SJSA1 (cell line): ENCODE measurements at regions not wholly inside any gene's neighbourhood (a gene's known extent, or its start where the extent isn't known, plus 50 kb on each side); places are given as distances from the start of the nearest gene placed in this dataset.
"Not testable (repeated sequence)": the region's sequence is repeated elsewhere in the genome, so short reads cannot be mapped to it uniquely, and the experiment has no call there.

Experiments
- DNase-seq, 2 experiments: peaks; one replicate each; pipeline ENCODE4 v3.0.0-alpha.2; 2015 to 2020; ENCODE audit warnings: low spot score in 2 of 2, low read depth in 1 of 2
- H3K27ac ChIP-seq: fragments of 250-450 bp; sonication (Bioruptor Pico); 2 replicates; pipeline ENCODE4 v1.5.1; 2020; ENCODE audit warnings: mild to moderate bottlenecking, moderate library complexity
- H3K27me3 ChIP-seq: fragments of 250-450 bp; sonication (Bioruptor Pico); replicated peaks from 2 replicates; pipeline ENCODE4 v1.5.1; 2020; ENCODE audit warnings: mild to moderate bottlenecking, moderate library complexity
- H3K36me3 ChIP-seq: fragments of 250-450 bp; sonication (Bioruptor Pico); 2 replicates; pipeline ENCODE4 v1.5.1; 2020; ENCODE audit warnings: mild to moderate bottlenecking
- H3K4me1 ChIP-seq: fragments of 250-450 bp; sonication (Bioruptor Pico); replicated peaks from 2 replicates; pipeline ENCODE4 v1.6.1; 2021; ENCODE audit warnings: mild to moderate bottlenecking
- H3K4me3 ChIP-seq: fragments of 250-450 bp; sonication (Bioruptor Pico); 2 replicates; pipeline ENCODE4 v1.5.1; 2020; ENCODE audit warnings: mild to moderate bottlenecking
- H3K9me3 ChIP-seq: fragments of 250-450 bp; sonication (Bioruptor Pico); replicated peaks from 2 replicates; pipeline ENCODE4 v1.5.1; 2020; ENCODE audit warnings: mild to moderate bottlenecking

DNA sequence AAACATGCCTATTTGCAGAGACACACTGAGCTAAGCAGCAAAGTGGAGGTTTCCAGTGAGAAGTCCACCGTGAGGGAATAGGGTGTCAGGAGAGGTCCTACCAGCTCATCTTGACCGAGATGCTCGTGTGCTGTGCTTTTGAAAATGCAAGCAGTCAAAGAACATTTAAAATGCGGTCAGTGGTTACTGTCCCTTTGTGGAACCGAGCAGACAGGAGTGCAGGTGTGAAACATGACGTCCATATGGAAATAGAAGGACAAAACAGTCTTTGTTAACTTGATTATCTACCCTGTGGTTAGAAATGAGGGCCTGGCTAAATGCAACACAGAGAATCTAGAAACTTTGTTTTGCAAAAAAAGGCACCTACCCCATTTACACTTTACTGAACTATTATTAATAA is 473.3 kb downstream of the SPATA31A6 start:
- not testable (repeated sequence) for H3K36me3 ChIP-seq, H3K4me1 ChIP-seq, H3K4me3 ChIP-seq, DNase-seq, H3K27ac ChIP-seq, H3K9me3 ChIP-seq, H3K27me3 ChIP-seq

DNA sequence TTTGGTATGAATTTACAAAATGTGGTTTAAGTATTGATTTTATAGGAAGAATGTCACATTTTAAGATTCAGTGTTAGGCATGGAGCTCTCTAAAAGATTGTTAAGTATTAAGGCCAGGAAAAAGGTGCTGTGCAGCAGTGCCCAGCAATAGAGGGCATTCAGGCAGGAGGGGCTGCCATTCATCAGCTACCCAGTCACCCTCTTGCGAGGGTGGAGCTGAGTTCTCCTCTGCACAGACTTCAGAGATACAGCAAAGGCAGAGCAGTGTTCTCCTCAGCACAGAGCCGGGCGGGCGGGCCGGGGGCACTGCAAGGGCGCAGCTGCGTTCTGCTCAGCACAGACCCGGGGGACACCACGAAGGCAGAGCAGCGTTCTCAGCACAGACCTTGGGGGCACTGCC is 474.0 kb downstream of the SPATA31A6 start:
- not testable (repeated sequence) for DNase-seq, H3K4me1 ChIP-seq, H3K36me3 ChIP-seq, H3K27me3 ChIP-seq, H3K27ac ChIP-seq, H3K4me3 ChIP-seq, H3K9me3 ChIP-seq

DNA sequence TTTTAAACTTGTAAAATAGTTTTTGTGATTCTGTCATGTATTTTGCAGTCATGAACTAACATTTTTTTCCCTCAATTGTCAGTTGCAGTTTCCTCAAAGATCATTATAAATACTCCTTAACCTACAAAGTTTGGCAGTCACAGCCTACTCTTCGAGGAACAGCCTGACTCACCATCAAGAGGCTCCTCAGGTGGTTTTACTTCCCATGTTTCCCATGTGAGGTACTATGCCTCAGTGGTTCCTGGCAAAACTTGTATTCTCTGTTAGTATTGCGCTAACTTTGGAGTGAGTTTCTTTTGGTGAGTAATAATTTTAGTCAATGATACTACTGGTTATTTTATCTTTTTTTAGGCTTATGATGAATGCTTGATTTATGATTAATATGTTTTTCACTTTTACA is 513.7 kb downstream of the SPATA31A6 start:
- H3K4me1 ChIP-seq, DNase-seq, H3K9me3 ChIP-seq, H3K4me3 ChIP-seq, H3K36me3 ChIP-seq, H3K27me3 ChIP-seq, H3K27ac ChIP-seq: not testable (repeated sequence)

DNA sequence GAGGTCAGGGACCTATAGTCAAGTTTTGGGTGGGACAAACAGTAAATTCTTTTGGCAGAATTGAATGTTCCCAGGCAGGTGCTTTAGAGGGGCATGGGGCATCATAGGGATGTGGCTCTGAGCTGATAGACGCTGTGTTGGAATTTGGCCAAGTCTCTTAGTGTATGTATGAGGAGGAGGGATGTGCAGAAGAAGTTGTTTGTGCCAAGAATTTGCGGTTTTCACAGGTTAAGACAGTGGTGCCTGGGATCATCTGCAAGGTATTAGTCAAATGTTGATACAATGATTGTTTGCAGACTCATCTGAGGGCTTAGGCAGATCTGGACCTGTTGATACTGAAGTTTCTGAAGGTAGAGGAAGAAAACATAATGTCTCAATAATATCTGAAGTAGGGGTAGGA is 519.4 kb downstream of the SPATA31A6 start:
- H3K36me3 ChIP-seq, H3K9me3 ChIP-seq, H3K4me1 ChIP-seq, H3K4me3 ChIP-seq, H3K27me3 ChIP-seq, H3K27ac ChIP-seq, DNase-seq: not testable (repeated sequence)

DNA sequence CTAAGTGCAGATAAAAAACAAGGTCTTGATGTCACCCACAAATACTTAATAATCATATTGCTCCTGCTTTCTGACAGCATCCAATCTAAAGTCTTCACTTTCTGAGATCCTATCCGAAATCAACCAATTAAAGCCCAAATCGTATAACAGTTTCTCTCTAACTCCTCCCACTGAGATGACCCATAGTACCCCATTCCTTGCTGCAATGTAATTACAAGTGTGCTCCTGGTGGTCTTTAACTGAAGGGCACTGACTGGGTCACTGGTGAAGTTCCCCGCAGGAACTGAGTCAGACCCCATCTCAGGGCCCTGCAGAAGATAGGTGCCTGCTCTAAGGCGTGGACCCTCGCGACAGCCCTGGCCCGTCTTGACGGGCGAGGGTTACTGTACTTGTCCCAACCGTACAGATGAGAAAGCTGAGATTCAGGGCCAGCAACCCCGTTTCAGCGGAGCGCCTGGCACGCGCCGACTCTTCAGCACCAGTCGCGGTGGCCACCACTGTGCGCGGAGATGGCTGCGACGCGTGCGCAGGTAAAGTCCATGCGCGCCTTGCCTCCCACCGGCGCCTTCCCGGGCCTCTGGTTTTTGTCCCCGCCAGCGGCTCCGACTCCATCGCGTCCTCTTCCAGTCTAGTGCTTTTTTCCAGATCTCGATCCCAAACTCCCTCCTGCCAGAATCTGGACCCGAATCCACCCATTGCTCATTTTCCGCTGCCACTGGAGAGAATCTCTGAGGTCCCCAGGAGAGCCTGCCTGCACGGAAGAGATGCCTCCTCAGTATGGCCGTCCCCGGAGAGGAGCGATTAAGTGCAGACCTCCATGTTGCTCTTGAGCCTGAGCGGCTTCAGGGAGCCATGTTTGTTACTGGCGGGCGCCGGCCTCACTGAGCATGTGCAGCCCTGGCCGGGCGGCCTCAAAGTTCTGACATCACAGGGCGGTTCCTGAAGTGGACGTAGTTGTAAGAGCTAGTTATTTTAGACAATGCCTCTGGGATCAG is 541.7 kb downstream of the SPATA31A6 start:
- not testable (repeated sequence) for H3K9me3 ChIP-seq, H3K4me1 ChIP-seq, H3K4me3 ChIP-seq, H3K27ac ChIP-seq, H3K27me3 ChIP-seq, DNase-seq, H3K36me3 ChIP-seq

DNA sequence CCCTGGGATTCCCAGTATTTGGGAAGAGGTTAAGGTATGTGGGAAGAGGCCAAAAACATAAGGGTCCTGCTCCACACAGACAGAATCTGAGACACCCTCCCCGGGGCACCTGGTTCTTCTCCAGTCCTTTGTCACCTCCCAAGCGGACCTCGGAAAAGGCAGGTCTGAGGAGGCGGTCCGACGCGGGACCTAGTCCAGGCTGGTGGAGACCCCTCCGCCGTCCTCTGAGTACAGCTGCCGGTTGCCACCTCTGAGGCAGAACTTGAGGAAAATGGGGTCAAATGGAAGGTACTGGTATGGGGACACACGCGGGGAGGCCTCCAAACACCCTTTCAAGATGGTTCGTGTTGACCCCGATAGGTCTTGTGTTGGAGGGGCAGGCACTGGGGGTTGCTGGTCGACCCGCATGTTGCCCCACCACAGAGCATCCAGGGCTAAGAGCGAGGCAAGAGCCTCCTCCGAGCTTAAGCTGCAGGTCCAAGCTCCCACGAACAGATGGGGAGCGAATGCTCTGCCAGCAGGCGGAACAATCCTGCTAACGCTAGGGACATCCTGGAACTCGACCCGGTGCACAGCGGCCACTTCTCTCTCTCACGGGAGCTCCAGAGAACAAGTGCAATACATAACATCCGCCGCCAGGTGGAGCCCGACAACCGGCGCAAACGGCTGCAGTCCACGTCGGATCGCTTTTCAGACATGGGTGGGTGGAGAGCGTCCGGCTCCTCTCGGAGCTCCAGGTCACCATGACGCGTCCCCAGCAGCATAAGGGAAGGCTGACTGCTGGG is 559.8 kb downstream of the SPATA31A6 start:
- H3K4me3 ChIP-seq, H3K27ac ChIP-seq, H3K27me3 ChIP-seq, H3K36me3 ChIP-seq, H3K4me1 ChIP-seq, H3K9me3 ChIP-seq: not testable (repeated sequence)
- DNase-seq: peak; percentile 52 to 60

DNA sequence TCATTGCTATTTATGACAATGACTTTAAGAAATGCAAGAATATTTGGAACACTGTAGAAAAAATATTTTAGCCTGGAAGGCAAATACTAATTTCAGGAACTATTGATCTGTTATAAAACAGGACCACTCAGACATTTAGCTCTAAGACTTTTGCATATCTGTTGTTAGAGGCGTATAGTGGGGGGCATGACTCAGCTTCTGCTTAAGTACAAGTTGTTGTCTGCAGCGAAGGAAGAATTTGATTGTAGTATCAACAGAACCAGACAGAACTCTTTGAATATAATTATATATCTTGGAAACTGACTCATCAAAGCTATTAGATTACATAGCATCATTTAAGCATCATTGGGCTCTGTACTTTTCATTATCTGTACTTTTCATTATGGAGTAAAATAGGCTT is 573.8 kb downstream of the SPATA31A6 start:
- not testable (repeated sequence) for H3K36me3 ChIP-seq, H3K4me1 ChIP-seq, H3K27ac ChIP-seq, H3K27me3 ChIP-seq, H3K4me3 ChIP-seq, H3K9me3 ChIP-seq, DNase-seq

DNA sequence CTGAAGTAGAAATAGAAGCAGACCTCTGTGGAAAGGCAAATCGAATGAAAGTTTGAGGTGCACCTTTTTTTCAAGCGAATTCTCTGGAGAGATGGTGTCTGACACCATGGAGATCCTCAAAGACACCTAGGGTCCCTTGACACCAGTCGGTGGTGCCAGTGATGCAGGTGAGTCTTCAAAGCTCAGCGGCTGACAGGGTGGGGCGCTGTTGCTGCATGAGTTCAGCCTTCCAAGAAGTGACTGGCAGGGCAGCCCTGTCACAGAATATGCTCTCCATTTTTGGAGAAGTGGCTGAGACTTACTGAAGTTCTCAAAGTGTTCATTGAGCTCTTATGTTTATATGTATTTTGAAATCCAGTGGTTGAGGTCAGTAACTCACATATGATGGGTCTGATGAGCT is 575.9 kb downstream of the SPATA31A6 start:
- H3K4me1 ChIP-seq, H3K36me3 ChIP-seq: not testable (repeated sequence)

DNA sequence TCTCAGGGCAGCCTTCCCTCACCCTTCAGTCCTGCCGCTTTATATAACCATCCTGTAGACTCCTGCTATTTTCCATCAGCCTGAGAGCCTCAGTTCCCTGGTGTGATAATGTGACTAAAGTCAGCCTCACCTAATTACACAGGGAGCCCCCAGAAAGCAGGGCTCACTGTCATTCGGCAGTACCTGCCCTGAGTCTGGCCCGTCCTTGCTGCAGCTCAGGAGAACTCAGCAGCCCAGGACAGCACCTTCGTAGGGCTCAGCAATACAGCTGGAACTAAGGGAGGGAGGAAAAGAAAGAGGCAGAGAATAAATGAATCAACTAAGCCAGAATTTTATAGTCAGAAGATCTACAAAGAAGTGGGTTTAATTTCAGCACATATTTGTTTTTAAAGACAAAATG is 598.7 kb downstream of the SPATA31A6 start:
- not testable (repeated sequence) for H3K27ac ChIP-seq, DNase-seq, H3K27me3 ChIP-seq, H3K4me3 ChIP-seq, H3K4me1 ChIP-seq, H3K36me3 ChIP-seq, H3K9me3 ChIP-seq

More for the DNA sequence above, 575.9 kb downstream of the SPATA31A6 start:
- not testable (repeated sequence) for H3K4me3 ChIP-seq, DNase-seq, H3K9me3 ChIP-seq, H3K27ac ChIP-seq, H3K27me3 ChIP-seq

DNA sequence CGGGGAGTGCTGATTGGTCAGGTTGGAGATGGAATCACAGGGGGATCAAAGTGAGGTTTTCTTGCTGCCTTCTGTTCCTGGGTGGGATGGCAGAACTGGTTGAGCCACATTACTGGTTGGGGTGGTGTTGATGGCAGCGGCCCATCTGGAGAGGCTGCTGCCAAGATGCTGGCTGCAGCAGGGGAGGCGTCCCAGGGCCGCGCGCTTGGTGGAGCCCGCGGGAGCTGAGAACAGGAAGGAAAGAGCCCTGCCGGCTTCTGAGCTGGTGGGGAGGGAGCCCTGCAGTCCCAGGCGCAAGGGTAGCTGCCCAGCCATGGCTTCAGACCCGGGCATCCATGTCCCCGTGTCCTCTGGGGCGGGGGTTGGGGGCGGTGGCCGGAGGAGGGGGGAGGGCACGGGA is 609.3 kb downstream of the SPATA31A6 start:
- not testable (repeated sequence) for H3K9me3 ChIP-seq, H3K4me3 ChIP-seq, H3K27ac ChIP-seq, H3K4me1 ChIP-seq, H3K36me3 ChIP-seq, H3K27me3 ChIP-seq, DNase-seq

DNA sequence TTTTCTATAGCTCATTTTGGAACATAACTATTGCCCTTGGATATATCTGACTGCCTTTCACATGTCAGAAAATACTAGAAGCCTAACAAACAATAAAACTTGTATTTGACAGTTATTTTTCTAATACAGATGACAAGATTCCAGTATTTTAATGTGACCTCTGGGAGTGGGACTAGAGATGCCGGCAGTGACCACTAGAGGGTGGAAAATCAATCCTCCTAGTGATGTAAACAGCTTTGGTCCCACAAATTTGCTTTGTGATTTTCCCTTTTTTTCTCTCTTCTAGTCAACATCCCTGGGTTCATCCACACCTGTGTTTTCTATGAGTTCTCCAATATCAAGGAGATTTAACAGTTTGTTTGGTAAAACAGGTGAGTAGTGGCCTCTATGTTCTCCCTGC is 615.1 kb downstream of the SPATA31A6 start:
- H3K9me3 ChIP-seq, H3K4me1 ChIP-seq, H3K4me3 ChIP-seq, H3K36me3 ChIP-seq, DNase-seq, H3K27ac ChIP-seq, H3K27me3 ChIP-seq: not testable (repeated sequence)

DNA sequence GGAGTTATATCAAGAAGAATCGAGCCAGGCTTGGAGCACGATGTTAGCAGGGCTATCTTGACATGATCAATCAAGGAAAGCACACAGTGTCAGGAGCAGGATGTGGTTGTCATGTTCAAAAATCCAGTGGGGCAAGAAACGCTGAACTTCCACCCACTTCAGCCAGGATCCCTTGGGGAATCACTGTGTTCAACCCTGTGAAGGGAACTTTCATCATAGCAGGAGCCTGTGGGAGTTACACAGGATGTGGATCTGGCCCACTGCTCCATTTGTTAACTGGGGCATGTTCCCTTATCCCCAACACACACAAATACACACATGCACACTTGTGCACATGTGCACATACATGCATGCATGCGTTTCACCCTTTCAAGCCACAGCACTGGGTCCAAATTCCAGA is 619.3 kb downstream of the SPATA31A6 start:
- H3K36me3 ChIP-seq, DNase-seq, H3K4me1 ChIP-seq, H3K27me3 ChIP-seq, H3K4me3 ChIP-seq, H3K27ac ChIP-seq, H3K9me3 ChIP-seq: not testable (repeated sequence)

DNA sequence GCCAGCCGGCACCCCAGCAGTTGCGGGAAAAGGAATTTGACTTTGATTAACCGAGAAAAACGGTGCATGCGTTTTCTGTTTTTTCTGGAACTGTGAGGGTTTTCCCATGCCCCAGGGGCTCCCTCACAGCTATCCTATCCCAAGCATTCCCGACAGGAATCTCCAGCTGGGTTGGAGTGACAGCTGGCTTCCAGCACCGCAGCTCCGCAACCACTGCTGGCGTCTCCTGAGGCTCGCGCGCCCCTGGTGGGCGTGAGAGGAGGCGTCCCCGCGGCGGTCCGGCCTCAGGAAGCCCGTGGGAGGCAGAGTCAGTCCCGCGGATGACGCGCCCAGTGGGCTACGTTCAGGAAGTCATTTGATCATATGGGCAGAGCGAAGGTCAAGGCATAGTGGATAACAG is 623.2 kb downstream of the SPATA31A6 start:
- not testable (repeated sequence) for H3K27ac ChIP-seq, H3K36me3 ChIP-seq, H3K4me3 ChIP-seq, H3K4me1 ChIP-seq, H3K27me3 ChIP-seq, DNase-seq, H3K9me3 ChIP-seq

DNA sequence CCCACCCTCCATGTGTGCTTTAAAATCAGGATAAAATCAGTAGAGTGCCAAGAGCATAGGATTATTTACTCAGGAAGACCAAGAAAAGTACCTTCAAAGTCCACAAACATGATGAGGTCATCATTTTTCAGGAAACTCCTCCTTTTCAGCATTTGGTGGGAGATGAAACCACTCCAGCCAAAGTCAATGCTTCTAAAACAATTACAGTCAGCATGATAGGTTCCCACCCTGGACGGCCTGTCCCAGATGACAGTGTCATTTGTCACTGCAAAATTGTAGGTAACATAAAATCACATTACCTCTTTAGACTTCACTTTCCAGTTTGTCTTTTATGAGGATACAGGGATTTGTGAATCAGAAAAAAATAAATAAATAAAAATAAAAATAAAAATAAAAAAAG is 638.0 kb downstream of the SPATA31A6 start:
- H3K4me1 ChIP-seq, H3K27me3 ChIP-seq: not testable (repeated sequence)

More for the DNA sequence above, 638.0 kb downstream of the SPATA31A6 start:
- DNase-seq, H3K9me3 ChIP-seq, H3K27ac ChIP-seq, H3K4me3 ChIP-seq, H3K36me3 ChIP-seq: not testable (repeated sequence)
